ENCODE measurements at regions not wholly inside any gene's neighbourhood (a gene's known extent, or its start where the extent isn't known, plus 50 kb on each side); places are given as distances from the start of the nearest gene placed in this dataset.
"Not testable (repeated sequence)": the region's sequence is repeated elsewhere in the genome, so short reads cannot be mapped to it uniquely, and the experiment has no call there.

GRCh38 chr2:134040626-134041172 lies 213.2 kb upstream of the MGAT5 start:
- DNase-seq, result not testable (repeated sequence)

- no peak for DNase-seq
Observed at GRCh38 chr2:134041877-134042276, 212.0 kb upstream of the MGAT5 start.

DNA sequence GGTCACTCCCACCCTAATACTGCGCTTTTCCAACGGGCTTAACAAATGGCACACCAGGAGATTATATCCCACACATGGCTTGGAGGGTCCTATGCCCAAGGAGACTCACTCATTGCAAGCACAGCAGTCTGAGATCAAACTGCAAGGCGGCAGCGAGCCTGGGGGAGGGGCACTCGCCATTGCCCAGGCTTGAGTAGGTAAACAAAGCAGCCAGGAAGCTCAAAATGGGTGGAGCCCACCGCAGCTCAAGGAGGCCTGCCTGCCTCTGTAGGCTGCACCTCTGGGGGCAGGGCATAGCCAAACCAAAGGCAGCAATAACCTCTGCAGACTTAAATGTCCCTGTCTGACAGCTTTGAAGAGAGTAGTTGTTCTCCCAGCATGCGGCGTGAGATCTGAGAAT lies 210.8 kb upstream of the MGAT5 start:
- not testable (repeated sequence) for DNase-seq

DNA sequence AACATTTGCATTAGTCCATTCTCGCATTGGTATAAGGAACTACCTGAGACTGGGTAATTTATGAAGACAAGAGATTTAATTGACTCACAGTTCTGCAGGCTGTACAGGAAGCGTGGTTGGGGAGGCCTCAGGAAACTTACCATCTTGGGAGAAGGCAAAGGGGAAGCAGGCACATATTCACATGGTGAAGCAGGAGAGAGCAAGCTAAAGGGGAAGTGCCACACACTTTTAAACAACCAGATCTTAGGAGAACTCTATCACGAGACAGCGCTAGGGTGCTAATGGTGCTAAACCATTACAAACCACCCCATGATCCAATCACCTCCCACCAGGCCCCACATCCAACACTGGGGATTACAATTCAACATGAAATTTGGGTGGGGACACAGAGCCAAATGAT lies 201.7 kb upstream of the MGAT5 start:
- DNase-seq, result no peak

- DNase-seq, result no peak
Observed at GRCh38 chr2:134056173-134056572, 197.7 kb upstream of the MGAT5 start.

- DNase-seq, result not testable (repeated sequence)
Observed at GRCh38 chr2:134061066-134061465, 192.8 kb upstream of the MGAT5 start.

- not testable (repeated sequence) for DNase-seq
Observed at GRCh38 chr2:134062235-134062634, 191.6 kb upstream of the MGAT5 start.

DNA sequence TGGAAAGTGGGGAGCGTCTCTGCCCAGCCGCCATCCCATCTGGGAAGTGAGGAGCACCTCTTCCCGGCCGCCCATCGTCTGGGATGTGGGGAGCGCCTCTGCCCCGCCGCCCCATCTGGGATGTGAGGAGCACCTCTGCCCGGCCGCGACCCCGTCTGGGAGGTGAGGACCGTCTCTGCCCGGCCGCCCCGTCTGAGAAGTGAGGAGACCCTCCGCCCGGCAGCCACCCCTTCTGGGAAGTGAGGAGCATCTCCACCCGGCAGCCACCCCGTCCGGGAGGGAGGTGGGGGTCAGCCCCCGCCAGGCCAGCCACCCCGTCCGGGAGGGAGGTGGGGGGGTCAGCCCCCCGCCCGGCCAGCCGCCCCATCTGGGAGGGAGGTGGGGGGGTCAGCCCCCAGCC lies 190.0 kb upstream of the MGAT5 start:
- DNase-seq, result not testable (repeated sequence)

DNA sequence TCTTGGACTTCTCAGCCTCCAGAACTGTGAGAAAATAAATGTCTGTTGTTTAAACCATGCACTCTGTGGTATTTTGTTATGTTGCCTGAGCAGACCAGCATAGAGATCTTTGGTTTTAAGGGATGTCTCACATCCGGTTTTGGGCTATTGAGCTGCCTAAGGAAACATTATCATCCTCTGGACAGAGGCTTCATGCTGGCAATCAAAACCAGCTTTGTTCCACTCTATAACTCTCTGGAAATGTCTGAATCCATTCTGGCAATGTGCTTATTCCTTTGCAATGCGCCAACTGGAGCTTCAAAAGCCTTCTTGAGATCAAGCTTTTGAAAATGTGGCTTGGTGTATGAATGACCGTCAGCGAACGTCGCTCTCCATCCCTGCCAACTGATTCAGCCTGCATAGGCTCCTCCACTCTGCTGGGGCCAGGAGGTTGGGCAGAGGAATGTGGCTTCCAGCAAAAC lies 183.6 kb upstream of the MGAT5 start:
- no peak for DNase-seq

DNA sequence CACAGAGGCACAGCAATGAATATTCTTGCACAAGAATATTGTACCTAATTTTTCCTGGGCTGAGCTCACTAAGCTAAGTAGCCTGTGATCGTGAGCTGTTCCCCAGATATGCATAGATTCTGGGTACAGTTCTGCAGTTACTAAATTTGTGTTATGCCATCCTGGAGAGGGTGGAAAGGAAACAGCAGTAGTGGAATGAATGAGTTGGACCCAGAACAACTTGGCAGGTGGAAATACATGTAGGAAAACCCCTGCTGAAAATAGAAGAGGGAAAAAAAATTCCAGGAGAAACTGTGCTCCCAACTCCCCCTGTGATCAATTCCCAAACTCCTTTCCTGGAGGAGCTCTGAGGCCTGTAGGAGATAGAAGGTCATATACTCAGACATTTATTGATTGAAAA lies 181.5 kb upstream of the MGAT5 start:
- DNase-seq, result no peak

DNA sequence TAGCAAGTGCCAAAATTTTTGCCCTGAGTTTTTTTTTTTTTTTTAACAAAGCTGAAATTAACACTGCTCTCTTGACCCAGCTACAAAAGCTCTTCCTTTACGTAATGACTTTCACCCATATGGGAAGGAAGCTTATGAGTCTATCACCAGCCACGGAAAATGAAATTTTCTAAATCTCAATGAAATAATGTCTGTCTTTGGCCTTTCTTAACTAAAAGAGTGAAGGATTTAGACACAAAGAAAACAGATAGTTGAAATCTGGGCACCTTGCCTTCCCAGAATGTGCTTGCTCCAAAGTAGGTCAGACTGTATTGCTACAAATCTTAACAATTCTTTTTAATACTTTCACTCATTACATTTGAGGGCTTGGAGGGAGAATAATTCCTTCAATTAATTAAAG lies 180.8 kb upstream of the MGAT5 start:
- DNase-seq, result no peak

DNA sequence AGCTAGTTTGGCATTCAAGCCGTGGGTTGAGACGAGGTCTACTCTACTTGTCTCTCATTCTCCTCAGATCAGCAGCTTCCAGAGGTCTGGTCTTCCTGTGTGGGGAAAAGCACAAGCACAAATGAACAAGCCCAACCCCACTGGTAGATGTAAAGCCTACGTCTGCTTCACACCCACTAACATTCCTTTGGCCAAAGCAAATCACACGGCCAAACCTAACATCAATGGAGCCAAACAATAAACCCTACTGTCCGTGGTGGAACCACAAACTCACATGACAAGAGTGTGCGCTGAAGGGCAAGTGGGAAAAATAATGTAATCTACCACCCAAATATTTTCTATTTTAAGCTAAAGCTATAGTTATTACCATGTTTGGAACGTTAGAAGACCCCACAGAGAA lies 179.3 kb upstream of the MGAT5 start:
- DNase-seq, result no peak

DNA sequence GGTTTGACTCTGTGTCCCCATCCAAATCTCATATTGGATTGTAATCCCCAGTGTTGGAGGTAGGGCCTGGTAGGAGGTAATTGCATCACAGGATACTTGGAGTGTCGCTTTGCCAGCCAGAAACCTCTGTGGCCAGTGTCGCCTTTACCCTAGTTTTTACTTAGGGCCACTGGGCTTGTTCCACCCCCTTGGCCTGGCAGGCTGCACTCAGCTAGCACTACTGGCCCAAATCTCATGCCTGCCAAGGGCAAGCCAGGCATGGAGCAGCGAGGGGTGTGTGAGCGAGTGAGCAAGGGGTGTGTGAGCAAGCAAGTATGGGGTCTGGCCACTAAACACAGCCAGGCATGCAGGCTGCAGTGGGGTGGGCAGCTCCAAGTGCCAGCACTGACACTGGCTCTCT lies 178.7 kb upstream of the MGAT5 start:
- no peak for DNase-seq

DNA sequence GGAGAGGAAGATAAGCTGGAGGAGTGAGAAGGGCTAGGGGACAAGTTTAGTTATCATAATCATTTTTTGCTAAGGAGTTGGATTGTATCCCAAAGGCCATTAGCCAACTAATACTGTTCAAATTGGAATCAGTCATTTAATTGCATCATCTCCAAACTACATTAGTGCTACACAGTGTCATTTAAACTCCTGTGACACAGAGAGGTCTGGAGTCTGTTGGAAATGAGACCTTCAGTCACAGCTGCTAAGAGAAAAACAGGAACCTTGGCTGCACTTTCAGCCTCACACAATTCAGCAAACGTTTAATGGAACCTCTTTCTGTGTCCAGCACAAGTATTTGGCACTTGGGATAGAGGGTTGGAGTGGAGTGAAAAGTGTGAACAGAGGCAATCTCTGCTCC lies 175.5 kb upstream of the MGAT5 start:
- DNase-seq, result no peak

DNA sequence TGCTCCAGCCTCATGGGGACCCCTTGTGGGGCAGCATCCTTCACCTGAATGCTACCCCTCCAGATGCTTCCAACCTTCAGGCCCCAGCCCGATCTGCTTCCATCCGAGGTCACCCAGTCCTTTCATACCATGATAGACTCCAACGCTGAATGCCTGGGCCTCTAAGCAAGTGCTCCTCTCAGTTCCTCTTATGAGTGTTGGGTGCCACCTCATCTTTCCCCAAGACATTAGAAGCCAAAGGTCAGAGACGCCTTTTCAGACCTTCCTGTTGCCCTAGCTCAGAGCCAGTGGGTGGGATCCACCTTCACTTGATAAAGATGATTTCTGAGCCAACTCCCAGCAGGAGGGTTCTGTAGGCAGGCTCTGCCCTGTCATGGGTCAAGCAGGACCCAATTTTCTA lies 174.5 kb upstream of the MGAT5 start:
- DNase-seq, result no peak

GRCh38 chr2:134080386-134081089 lies 173.3 kb upstream of the MGAT5 start:
- no peak for DNase-seq

DNA sequence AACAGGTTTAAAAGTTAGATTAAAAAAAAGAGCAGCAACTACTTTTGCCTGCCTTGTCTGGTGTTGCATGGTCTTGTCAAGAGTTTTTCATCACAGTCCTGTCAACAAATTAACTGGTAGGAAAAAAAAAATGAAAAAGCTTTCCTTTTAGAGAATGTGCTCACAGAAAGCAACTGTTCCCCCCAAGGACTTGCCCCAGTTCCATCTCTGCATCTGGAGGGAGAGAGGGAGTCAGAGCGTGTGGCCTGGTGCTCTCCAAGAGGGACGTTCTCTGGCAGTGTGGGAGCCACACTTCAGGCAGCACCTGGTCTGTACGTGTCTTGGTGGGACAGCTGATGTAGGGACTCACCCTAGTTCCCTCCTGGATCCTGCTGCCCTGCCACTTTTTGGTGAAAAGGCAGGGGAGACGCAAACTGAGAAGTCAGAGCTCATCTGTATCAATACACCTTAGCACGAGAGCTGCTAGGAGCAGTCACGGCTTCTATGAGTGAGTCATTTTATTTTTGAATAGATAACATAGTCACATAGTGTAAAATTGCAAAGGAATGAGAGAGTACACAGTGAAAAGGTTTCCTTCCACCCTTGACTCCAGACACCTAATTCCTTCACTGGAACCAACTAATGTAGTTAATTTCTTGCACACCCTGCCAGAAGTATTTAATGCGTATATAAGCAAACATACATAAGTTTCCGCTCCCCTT lies 172.5 kb upstream of the MGAT5 start:
- no peak for DNase-seq

- DNase-seq, result no peak
Observed at GRCh38 chr2:134083548-134083947, 170.3 kb upstream of the MGAT5 start.

GRCh38 chr2:134086594-134087219 lies 167.2 kb upstream of the MGAT5 start:
- no peak for DNase-seq

- no peak for DNase-seq
Observed at GRCh38 chr2:134087371-134087921, 166.4 kb upstream of the MGAT5 start.

GRCh38 chr2:134089454-134089853 lies 164.4 kb upstream of the MGAT5 start:
- DNase-seq, result no peak

- DNase-seq, result no peak
Observed at GRCh38 chr2:134097740-134098139, 156.1 kb upstream of the MGAT5 start.

- no peak for DNase-seq
Observed at GRCh38 chr2:134098321-134098720, 155.6 kb upstream of the MGAT5 start.

DNA sequence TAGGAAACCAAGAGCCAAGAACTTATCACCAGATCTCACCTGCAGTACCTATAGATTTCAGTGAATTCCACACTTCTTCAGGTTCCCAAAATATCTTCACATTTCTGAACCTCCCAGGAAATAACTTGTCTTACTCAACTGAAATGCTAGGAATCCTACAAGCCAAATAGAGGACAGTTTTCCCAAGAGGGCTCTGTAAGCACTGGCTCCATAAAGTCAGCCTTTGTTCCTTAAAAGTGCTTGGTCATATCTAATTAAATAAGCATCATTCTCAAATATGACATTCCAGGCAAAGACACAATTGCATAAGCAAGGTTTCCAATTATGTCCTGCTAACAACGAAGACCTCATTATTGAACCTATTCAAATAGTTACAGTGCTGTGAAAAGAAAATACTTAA lies 154.6 kb upstream of the MGAT5 start:
- DNase-seq, result no peak
